WERI-Rb-1 (cell line): ENCODE measurements at regions not wholly inside any gene's neighbourhood (a gene's known extent, or its start where the extent isn't known, plus 50 kb on each side); places are given as distances from the start of the nearest gene placed in this dataset.

ENCODE experiments used
- DNase-seq: peaks from one replicate; pipeline ENCODE4 v3.0.0-alpha.2; 2020
- H3K27ac ChIP-seq: fragments of 250-450 bp; sonication (Bioruptor Pico); 2 replicates; pipeline ENCODE4 v1.5.1; 2020; ENCODE audit warnings: mild to moderate bottlenecking, moderate library complexity
- H3K27me3 ChIP-seq: fragments of 250-450 bp; sonication (Bioruptor Pico); 2 replicates; pipeline ENCODE4 v1.5.1; 2021; ENCODE audit warnings: mild to moderate bottlenecking, low read depth, moderate library complexity; ENCODE audit not compliant: insufficient read depth, severe bottlenecking
- H3K36me3 ChIP-seq: fragments of 250-450 bp; sonication (Bioruptor Pico); 2 replicates; pipeline ENCODE4 v1.5.1; 2020; ENCODE audit warnings: mild to moderate bottlenecking, moderate library complexity
- H3K4me3 ChIP-seq: 2 replicates; pipeline ENCODE4 v1.5.1; 2011; ENCODE audit warnings: low read depth, mild to moderate bottlenecking, control low read depth, low read length
- H3K9me3 ChIP-seq: fragments of 250-450 bp; sonication (Bioruptor Pico); 2 replicates; pipeline ENCODE4 v1.5.1; 2021; ENCODE audit warnings: mild to moderate bottlenecking, moderate library complexity; ENCODE audit not compliant: severe bottlenecking
- CTCF ChIP-seq: IDR thresholded peaks from 2 replicates; pipeline ENCODE4 v1.5.1; 2011; ENCODE audit warnings: low read depth, mild to moderate bottlenecking, control low read depth, inconsistent platforms, low read length

GRCh38 chr7:32150039-32150438, 79.8 kb upstream of the PDE1C start:
- Histone ChIP-seq H3K4me3 (no peak overlapping the region), H3K9me3 (peaks cover 9% of the 10 kb centered on the region)

GRCh38 chr7:32147546-32148268, 77.5 kb upstream of the PDE1C start:
- Histone ChIP-seq H3K27ac (no peak overlapping the region), H3K27me3 (no peaks in the 10 kb centered on the region), H3K36me3 (peaks cover 2% of the 10 kb centered on the region), H3K9me3 (peaks cover 9% of the 10 kb centered on the region), H3K4me3 (no peak overlapping the region)
- TF ChIP-seq CTCF = no peak
- no peak for DNase-seq

More at GRCh38 chr7:32150039-32150438, 79.8 kb upstream of the PDE1C start:
- H3K27ac ChIP-seq = no peak overlapping the region
- DNase-seq = no peak
- peaks cover 2% of the 10 kb centered on the region for H3K36me3 ChIP-seq
- no peak for TF ChIP-seq CTCF
- H3K27me3 ChIP-seq = no peaks in the 10 kb centered on the region

- DNase-seq = no peak
- peaks cover 9% of the 10 kb centered on the region for H3K9me3 ChIP-seq
- no peaks in the 10 kb centered on the region for H3K27me3 ChIP-seq
- no peaks in the 10 kb centered on the region; the same call in 1 of the 2 replicates for H3K36me3 ChIP-seq
- no peak for TF ChIP-seq CTCF
- no peak overlapping the region for H3K27ac ChIP-seq
- H3K4me3 ChIP-seq = no peak overlapping the region
Measured at GRCh38 chr7:32145911-32146310, 75.7 kb upstream of the PDE1C start.

- peaks cover 9% of the 10 kb centered on the region for H3K9me3 ChIP-seq
- no peak overlapping the region for H3K27ac ChIP-seq
- H3K27me3 ChIP-seq = no peaks in the 10 kb centered on the region
- DNase-seq = no peak
- no peak for TF ChIP-seq CTCF
- no peaks in the 10 kb centered on the region for H3K36me3 ChIP-seq
- H3K4me3 ChIP-seq = no peak overlapping the region
Measured at GRCh38 chr7:32144676-32145075, 74.5 kb upstream of the PDE1C start.

- H3K27ac ChIP-seq = no peak overlapping the region
- no peak for DNase-seq
- H3K36me3 ChIP-seq = no peaks in the 10 kb centered on the region
- H3K4me3 ChIP-seq = no peak overlapping the region
- peaks cover 9% of the 10 kb centered on the region for H3K9me3 ChIP-seq
- no peaks in the 10 kb centered on the region for H3K27me3 ChIP-seq
- no peak for TF ChIP-seq CTCF
Measured at GRCh38 chr7:32143301-32143700, 73.1 kb upstream of the PDE1C start.

- no peak for TF ChIP-seq CTCF
- DNase-seq = no peak
- H3K27me3 ChIP-seq = no peaks in the 10 kb centered on the region
- H3K27ac ChIP-seq = no peak overlapping the region
- H3K4me3 ChIP-seq = no peak overlapping the region
- peaks cover 9% of the 10 kb centered on the region for H3K9me3 ChIP-seq
- no peaks in the 10 kb centered on the region for H3K36me3 ChIP-seq
Measured at GRCh38 chr7:32142649-32143048, 72.4 kb upstream of the PDE1C start.
